HG02981 (cell line): ENCODE measurements at regions not wholly inside any gene's neighbourhood (a gene's known extent, or its start where the extent isn't known, plus 50 kb on each side); places are given as distances from the start of the nearest gene placed in this dataset.
"Not testable (repeated sequence)": the region's sequence is repeated elsewhere in the genome, so short reads cannot be mapped to it uniquely, and the experiment has no call there.

Source experiments
- ATAC-seq: cut with Tn5 transposase; IDR thresholded peaks from one replicate; pipeline ENCODE4 v1.9.1; 2021; ENCODE audit warnings: mild to moderate bottlenecking, moderate library complexity; ENCODE audit not compliant: unreplicated experiment

DNA sequence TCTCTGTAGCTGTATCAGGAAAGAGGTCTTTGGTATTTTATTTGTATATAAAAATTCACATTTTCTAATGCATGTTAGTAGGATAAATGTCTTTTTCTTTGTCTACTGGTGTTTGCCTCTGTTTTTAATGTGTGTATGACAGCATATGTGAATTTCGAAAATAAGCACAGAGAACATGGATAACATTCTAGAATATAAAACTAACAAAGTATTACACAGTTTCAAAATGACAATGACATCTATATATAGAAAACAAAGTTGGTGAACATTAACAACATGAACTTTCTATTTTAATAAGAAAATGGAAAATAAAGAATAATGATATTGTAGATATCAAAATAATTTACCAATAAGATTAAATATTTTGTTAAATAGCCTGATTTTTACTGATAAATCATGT lies 608.0 kb downstream of the COL12A1 start:
- ATAC-seq, result peak; percentile 43

DNA sequence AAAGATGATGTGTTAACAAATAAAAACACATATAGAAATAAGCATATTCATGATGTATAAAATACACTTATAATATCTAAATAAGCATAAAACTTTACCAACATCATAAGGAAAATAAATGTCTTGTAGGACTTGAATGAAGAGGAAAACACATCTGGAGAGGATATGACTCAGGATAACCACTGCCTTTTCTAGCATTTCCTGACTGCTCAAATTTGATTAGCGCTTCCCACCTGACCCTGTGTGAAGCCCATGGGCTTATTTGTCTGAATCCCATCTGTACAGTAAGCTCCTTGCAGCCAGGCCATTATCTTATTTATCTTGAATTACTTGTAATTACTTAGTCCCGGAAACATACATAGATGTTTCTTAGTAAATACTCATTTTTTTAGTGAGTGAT lies 608.6 kb downstream of the COL12A1 start:
- no peak for ATAC-seq

DNA sequence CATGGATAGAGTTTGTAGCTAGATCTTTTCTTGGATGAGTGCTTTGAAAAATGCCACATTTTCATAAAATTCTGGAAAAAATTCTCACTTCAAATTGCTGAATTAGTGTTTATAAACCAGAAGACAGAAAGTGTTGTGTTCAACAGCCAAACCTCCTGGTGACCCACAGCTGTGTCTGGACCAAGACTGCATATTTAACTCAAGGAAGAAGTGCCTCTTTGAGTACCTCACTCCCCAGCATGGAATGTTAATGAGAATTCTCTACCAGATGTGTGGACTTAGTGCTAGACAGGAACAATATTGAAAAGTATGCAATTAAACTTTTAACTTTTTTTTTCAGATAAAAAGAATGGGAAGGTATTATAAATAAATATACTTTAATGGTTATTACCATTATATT lies 609.3 kb downstream of the COL12A1 start:
- no peak for ATAC-seq

DNA sequence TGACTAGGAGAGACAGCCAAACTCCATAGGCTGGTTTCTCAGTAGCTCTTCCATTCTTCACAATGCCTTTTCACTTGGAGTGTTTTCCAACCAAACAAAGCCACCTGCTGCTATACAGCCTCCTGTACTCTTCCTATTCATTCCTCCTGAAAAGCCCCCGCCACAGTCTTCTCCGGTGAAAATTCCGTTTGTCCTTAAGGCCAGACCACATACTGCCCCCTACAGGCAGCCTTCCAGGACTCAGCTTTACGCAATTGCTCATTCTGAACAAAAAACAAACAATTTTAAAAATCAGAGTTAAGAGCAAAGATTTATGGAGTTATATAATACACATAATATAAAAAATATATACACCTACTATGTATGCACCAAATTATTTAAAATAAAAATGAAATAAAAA lies 611.5 kb downstream of the COL12A1 start:
- not testable (repeated sequence) for ATAC-seq

DNA sequence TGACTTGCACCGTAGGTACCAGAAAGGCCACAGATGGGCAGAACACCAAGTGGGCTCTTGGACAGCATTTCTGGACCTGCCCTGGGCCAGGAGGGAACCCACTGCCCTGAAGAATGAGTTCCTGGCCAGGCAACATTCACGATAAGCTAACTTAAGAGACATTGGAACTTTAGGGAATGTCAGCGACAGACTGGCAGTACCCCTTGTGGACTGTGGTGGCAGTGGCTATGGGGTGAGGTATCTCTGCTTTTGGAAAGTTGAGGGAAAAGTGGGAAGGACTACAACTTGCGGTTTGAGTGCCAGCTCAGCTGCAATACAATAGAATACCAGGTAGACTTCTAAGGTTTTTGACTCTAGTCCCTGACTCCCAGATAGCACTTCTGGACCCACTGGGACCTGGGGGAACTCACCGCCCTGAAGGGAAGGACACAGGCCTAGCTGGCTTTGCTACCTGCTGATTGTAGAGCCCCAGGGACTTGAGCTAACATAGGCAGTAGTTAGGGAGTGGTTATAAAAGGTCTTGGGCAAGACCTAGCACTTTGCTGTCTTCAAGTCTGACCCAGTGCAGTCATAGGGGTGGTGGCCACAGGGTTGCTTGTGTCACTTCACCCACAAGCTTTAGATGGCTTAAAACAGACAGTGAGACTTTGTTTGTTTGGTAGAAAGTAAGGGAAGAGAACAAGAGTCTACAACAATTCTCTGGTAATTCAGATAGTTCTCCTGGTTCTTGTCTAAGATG lies 617.6 kb downstream of the COL12A1 start:
- no peak for ATAC-seq

DNA sequence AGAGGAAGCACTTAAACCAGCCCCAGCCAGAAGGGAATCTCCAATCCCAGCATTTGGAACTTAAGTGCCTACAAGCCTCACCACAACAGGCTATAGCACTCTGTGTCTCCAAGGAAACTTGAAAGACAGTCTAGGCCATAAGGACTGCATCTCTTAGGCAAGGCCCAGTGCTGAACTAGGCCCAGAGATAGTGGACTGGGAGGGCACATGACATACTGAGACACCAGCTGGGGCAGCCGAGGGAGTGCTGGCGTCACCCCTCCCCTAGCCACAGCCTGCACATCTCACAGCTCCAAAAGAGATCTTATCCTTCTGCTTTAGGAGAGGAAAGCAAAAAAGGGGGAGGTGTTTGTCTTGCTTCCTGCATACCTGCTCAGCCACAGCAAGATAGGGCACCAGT lies 618.5 kb downstream of the COL12A1 start:
- no peak for ATAC-seq

DNA sequence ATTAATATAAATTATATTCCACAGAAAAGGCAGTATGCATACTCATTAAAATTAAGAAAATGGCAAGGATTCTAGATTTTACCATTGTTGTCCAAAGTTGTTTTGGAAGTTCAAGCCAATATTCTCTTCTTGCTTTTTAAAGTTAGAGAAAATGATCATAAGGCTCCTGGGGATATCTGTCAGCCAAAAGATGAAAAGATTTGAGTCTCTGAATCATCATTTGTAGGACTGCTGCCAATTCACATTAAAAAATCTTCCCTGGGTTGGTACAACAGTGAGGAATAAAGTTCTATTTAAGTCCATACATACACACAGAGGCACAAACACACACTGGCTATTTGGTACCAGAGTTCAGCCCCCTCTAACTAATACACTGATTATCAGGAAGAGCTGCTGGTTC lies 620.1 kb downstream of the COL12A1 start:
- ATAC-seq, result no peak

DNA sequence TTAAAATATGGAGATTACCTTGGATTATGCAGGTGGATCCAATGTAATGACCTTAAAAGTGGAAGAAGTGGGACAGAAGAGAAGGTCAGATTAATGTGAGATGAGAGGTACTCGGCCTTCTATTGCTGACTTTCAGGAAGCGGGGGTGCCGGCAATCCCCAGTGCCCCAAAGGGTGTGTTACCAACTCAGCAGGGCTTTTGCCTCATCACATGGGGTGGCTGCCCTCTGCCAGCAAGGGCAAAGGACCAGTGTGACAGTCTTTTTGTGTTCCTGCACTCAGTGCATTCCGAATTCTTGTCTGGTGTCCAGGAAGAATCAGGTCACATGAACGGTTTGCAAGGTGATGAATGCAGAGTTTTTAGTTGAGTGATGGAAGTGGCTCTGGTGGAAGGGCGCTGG lies 624.2 kb downstream of the COL12A1 start:
- no peak for ATAC-seq

DNA sequence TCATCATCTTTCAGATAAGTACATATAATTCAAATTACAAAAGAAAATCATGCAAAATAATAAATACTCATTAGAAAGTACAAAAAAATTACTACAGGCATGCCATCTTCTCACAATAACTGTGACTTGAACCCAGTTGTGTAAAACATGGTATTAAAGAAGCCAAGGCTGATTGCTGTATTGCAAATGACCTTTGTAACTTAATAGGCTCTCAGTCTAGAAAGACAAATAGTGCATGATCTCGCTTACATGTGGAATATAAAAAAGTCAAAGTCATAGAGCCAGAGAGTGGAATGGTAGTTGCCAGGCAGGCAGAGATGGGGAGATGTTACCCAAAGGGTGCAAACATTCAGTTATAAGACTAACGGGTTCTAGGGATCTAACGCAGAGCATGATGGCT lies 626.1 kb downstream of the COL12A1 start:
- no peak for ATAC-seq

DNA sequence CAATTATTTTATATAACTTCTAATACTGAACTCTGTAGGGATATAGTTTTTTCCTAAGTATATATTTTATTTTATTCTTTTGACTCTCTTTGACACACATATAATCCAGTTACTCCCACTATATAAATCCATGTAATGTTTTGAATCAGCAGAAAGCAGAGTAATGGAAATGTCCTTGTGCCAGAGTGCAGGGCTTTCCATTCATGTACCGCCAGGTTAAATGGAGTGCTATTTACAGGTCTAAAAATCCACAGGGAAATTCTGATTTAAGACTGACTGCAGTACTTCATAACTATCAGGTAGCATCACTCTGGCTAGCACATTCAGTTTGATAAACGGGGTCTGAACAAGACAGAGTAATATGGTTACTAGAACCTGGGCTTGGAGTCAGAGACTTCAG lies 626.8 kb downstream of the COL12A1 start:
- no peak for ATAC-seq

DNA sequence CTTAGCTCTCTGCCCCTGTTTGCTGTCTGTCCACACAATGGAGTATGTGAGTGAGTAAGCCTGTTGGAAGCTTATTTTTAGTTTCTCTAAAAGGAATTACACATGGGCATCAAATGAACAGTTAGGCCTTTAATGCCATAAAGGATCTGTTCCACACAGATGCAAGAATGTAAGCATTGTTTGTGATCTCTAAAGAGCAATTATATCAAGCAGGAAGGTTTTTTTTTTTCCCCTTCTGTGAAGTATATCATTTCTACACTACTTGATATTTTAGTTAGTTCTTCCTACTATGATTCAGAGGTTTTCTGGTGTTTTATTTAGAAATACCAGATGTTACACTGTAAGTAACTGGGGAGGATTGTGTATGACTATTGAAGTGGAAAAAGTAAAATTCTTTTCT lies 627.5 kb downstream of the COL12A1 start:
- ATAC-seq, result no peak

DNA sequence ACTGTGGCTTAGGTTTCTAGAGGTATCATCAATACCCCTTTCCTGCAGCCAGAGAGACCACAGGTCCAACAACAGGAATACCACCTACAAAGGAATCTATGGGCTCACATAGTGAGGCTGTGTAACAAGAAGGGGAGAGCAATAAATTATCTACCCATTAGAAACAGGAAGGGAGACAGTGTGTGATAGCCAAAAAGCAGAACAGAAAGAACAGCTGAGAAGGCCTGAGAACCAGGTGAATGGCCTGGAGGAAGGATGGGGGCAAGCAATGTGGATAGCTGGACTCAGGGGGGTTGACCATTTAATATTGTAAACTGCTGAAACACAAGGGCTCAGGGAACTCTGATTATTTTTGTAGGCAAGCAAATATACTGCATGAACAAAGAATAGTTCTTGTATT lies 628.2 kb downstream of the COL12A1 start:
- ATAC-seq, result peak; percentile 97

DNA sequence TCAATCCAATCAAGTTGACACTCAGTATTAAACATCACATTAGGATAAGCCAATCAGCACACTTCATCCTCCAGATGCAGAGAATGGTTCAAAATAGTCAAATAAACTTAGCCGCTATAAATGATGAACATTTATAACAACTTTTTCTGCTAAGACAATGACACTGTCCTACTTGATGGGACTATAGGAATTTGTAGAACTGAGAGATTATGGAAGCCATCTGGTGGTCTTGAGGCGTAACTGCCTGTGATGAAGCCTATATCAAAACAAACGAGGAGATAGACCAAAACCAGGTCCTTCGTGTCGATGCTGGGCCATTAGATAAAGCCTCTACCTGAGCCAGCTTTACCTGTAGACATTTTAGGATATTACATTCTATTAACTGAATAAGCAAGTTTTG lies 631.1 kb downstream of the COL12A1 start:
- no peak for ATAC-seq

DNA sequence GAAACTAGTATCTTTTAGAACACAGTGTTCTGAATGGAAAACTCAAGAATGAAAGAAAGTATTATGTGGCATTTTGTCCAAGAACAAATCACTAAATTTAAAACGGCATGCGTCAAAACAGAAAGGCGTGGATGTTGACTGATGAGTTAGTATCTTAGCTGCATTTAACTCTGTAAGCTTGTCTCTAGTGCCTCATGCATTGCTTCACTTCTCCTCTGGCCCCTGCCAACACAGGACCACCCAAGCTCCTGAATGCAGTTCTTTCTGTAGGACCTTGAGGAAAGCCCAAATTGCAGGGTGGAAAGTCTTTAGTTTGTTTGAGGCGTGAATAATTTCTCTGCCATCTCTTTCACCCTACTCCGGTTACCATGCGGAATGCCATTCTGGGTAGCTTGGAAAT lies 632.2 kb downstream of the COL12A1 start:
- ATAC-seq, result no peak

DNA sequence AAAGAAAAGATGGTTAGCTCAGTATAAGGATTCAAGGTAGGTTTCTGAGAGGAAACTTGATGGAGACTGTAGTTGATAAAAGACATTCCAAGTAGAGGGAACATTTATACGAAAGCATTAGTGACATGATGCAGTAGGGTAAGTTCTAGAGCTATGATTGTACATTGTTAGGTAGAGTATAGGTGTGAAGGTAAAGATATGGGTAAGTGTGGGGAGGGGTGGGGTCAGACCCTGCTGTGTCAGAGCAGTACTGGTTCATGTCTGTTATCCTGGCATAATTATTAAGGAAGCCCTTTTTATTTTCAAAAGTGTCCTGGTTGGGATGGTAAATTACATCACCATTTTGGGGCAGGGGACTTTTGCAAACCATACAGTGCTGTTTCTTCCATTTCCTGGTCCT lies 635.8 kb downstream of the COL12A1 start:
- ATAC-seq, result no peak

DNA sequence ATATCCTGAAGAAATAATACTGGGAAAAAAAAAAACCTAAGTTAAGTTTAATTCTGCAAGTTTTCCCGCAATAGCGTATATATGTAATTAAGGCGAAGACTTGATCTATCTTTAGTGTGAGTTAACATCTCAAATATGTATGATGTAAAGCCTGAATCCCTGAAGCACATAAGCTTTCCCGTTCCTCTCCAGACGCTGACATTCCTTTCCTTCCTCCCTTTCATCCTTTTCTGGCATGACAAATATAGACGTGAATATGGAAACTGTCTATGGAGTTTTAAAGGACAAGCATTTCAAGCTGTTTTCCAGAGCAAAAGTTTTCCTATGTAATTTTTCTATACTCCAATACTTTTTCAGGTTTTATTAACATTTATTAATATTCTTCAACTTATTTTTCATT lies 637.0 kb downstream of the COL12A1 start:
- ATAC-seq, result no peak

DNA sequence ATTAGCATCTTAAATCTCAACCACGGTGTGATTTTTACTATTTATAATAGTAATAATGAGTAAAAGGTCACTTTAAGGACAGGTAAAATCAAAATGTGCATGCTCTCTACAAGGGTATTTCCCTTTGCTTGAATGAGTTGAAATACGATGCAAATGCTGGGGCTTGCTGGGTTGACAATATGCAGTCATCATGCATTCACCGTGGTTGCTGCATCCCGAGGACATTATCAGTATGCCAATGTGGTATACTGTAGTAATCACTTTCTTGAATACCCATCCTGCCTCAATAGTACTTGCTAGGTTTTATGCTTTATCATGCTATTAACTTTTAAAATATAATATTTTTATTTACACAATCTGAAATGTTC lies 637.9 kb downstream of the COL12A1 start:
- ATAC-seq, result not testable (repeated sequence)

DNA sequence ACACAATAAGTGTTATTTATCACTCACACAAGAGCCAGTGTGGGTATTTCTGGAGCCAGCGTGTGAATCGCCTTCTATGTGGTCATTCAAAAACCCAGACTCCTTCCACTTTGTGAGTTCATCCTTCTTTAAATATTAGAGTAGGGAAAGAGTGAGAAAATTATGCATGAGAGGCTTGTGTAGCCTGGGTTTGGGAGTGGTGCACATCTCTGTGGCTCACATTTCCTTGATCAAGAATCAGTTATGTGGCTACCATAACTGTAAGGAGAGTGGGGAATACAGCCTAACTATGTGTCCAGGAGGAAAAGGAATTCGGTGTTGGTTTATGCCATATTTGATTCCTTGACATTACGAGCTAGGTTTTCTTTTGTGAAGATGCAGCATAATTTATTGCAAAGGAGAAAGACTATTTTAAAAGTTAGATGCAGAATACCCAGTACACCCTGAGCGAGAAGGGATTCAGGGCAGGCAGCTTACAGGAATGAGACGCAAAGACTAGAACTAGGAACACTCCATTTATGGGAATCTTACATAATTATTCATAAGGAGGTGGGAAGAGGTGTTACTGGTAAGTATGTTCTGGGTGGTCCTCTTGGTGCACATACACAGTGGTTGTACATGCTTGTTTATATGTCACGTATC lies 638.5 kb downstream of the COL12A1 start:
- no peak for ATAC-seq

DNA sequence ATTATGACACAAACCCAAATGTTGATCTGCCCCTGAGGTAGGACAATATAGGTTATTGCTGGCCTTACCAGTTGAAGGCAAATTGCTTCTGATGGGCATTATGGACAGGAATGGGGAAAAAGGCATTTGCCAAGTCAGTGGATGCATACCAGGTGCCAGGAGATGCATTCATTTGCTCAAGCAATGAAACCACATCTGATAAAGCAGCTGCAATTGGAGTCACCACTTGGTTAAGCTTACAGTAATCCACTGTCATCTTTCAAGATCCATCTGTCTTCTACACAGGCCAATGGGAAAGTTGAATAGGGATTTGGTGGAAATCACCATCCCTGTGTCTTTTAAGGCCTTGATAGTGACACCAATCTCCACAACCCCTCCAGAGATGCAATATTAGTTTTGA lies 648.6 kb downstream of the COL12A1 start:
- ATAC-seq, result no peak

DNA sequence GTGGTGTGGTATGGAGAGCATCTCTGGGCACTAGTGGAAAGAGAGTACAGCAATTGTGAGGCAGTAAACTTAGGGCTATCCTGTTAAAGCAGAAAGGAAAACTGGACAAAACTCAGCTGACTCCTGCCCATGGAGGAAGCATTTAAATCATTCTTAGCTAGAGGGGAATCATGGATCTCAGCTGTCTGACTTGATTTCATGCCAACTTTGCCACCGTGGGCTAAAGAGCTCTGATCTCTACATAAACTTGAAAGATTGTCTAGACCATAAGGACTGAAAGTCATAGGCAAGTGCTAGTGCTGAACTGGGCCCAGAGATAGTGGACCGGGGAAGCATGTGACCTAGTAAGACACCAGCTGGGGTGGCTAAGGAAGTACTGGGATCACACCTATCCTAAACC lies 651.8 kb downstream of the COL12A1 start:
- ATAC-seq, result no peak

DNA sequence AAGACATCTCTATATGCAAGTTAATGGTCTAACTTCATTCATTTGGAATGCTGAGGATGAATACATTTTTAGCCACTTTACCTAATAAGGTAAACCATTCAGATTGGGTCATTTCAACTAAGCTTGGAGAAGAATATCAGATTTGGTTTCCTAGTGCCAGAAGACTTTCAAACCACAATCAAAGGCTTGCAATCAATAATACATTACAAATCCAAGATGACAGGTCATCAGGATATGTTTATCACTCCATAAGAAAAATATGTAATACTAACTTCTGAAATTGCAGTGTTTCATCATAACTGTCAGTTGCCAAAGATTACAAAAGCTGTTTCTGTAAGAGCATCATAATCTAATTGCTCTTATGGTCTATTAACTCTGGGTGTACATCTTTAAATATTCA lies 654.0 kb downstream of the COL12A1 start:
- no peak for ATAC-seq

DNA sequence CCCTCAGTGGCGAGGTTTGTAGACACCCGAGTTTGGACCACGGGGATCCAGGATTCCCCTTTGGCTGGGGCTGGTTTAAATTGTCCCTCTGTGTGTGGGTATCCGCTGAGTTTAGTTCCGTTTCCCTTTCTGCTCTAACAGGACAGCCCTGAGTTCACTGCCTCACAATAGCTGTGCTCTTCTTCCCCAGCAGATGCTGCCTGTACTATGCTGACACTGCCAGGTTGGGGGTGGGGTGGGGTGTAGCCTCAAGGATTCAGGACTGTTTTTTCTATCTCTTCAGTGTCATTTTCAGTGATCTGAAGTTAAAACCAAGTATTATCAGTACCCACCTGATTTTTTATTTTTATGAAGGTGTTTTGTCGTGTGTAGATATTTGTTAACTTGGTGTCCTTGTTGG lies 655.0 kb downstream of the COL12A1 start:
- ATAC-seq, result no peak

DNA sequence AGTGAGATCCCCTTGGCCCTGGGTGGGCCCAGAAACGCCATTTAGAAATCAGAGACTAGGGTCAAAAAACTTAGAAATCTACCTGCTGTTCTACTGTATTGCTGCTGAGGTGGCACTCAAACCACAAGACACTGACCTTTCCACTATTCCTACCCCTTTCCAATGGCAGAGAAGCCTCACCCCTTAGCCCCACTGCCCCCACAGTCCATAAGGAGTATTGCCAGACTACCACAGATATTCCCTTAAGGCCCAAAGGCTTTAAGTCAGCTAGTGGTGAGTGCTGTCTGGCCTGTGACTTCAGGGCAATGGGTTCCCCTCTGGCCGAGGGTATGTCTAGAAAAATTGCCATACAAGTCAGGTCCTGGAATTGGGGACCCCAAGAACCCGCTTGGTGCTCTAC lies 656.1 kb downstream of the COL12A1 start:
- no peak for ATAC-seq
